ENCODE measurements at regions not wholly inside any gene's neighbourhood (a gene's known extent, or its start where the extent isn't known, plus 50 kb on each side); places are given as distances from the start of the nearest gene placed in this dataset.
"Not testable (repeated sequence)": the region's sequence is repeated elsewhere in the genome, so short reads cannot be mapped to it uniquely, and the experiment has no call there.

GRCh38 chr4:134622199-134622598, 420.6 kb upstream of the PABPC4L start:
- DNase-seq, result no peak
- no peak for TF ChIP-seq CTCF (IDR thresholded peaks at IDR 0.05)
- no peak for TF ChIP-seq POLR2A (IDR thresholded peaks at IDR 0.05)
- no peak overlapping the region for H3K4me3 ChIP-seq
- H3K27me3 ChIP-seq, result no peaks in the 10 kb centered on the region
- no peaks in the 10 kb centered on the region for H3K9me3 ChIP-seq
- H3K4me1 ChIP-seq, result no peaks in the 10 kb centered on the region
- 75 to 92% methylated on average over 2 of the region's 2 CpGs for WGBS, 2 donors
- no peak overlapping the region for H3K27ac ChIP-seq
- intact Hi-C loops (cut with DNase I), result no loop called here
- no peaks in the 10 kb centered on the region for H3K36me3 ChIP-seq

- WGBS, 2 donors, result 56 to 57% methylated on average over 5 of the region's 5 CpGs
- H3K36me3 ChIP-seq; H3K27ac ChIP-seq; H3K4me3 ChIP-seq; DNase-seq; H3K4me1 ChIP-seq; H3K9me3 ChIP-seq; H3K27me3 ChIP-seq; intact Hi-C loops (cut with DNase I): not testable (repeated sequence)
Observed at GRCh38 chr4:134621715-134622114, 420.1 kb upstream of the PABPC4L start.

DNA sequence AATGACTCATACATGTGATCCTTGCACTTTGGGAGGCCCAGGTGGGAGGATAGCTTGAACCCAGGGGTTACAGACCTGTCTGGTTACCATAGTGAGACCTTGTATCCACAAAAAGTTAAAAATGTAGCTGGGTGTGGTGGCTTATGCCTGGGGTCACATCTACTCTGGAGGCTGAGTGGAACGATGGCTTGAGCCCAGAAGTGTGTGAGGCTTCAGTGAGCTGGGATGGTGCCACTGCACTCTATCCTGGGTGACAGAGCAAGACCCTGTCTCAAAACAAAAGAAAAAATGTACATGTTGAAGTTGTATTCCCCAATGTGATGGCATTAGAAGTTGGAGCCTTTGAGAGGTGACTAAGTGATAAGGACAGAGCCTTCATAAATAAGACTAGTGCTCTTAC, 409.4 kb upstream of the PABPC4L start:
- Histone ChIP-seq H3K9me3 (no peaks in the 10 kb centered on the region), H3K36me3 (no peaks in the 10 kb centered on the region), H3K4me3 (no peak overlapping the region), H3K27ac (no peak overlapping the region), H3K27me3 (no peaks in the 10 kb centered on the region), H3K4me1 (no peaks in the 10 kb centered on the region)
- 78 to 82% methylated on average over 1 of the region's 1 CpG for WGBS, 2 donors
- intact Hi-C loops (cut with DNase I), result no loop called here
- TF ChIP-seq CTCF (IDR thresholded peaks at IDR 0.05), result no peak
- no peak for TF ChIP-seq POLR2A (IDR thresholded peaks at IDR 0.05)
- DNase-seq, result no peak

GRCh38 chr4:134610172-134610571, 408.6 kb upstream of the PABPC4L start:
- Histone ChIP-seq H3K4me1 (no peaks in the 10 kb centered on the region), H3K36me3 (no peaks in the 10 kb centered on the region), H3K4me3 (no peak overlapping the region), H3K27me3 (no peaks in the 10 kb centered on the region), H3K9me3 (no peaks in the 10 kb centered on the region), H3K27ac (no peak overlapping the region)
- TF ChIP-seq CTCF (IDR thresholded peaks at IDR 0.05), result no peak
- TF ChIP-seq POLR2A (IDR thresholded peaks at IDR 0.05), result no peak
- no peak for DNase-seq
- intact Hi-C loops (cut with DNase I), result no loop called here
- WGBS, 2 donors, result 24 to 37% methylated on average over 1 of the region's 1 CpG

GRCh38 chr4:134601706-134602105, 400.1 kb upstream of the PABPC4L start:
- no peaks in the 10 kb centered on the region for H3K4me1 ChIP-seq
- TF ChIP-seq CTCF (IDR thresholded peaks at IDR 0.05) (no peak), POLR2A (IDR thresholded peaks at IDR 0.05) (no peak)
- H3K36me3 ChIP-seq, result no peaks in the 10 kb centered on the region
- no peak for DNase-seq
- no peaks in the 10 kb centered on the region for H3K27me3 ChIP-seq
- no peaks in the 10 kb centered on the region for H3K9me3 ChIP-seq
- no peak overlapping the region for H3K27ac ChIP-seq
- H3K4me3 ChIP-seq, result no peak overlapping the region
- 32 to 90% methylated on average over 1 of the region's 1 CpG for WGBS, 2 donors
- intact Hi-C loops (cut with DNase I), result no loop called here

GRCh38 chr4:134591326-134591725, 389.7 kb upstream of the PABPC4L start:
- H3K36me3 ChIP-seq, result no peaks in the 10 kb centered on the region
- 37 to 64% methylated on average over 1 of the region's 1 CpG for WGBS, 2 donors
- H3K9me3 ChIP-seq, result no peaks in the 10 kb centered on the region
- H3K4me1 ChIP-seq, result no peaks in the 10 kb centered on the region
- intact Hi-C loops (cut with DNase I), result no loop called here
- no peak for DNase-seq
- TF ChIP-seq POLR2A (IDR thresholded peaks at IDR 0.05), result no peak
- TF ChIP-seq CTCF (IDR thresholded peaks at IDR 0.05), result no peak
- no peaks in the 10 kb centered on the region for H3K27me3 ChIP-seq
- H3K4me3 ChIP-seq, result no peak overlapping the region
- H3K27ac ChIP-seq, result no peak overlapping the region
